Sigmoid colon (tissue), 6 donors: ENCODE measurements at regions not wholly inside any gene's neighbourhood (a gene's known extent, or its start where the extent isn't known, plus 50 kb on each side); places are given as distances from the start of the nearest gene placed in this dataset.

ENCODE experiments used
- DNase-seq: peaks from one replicate; pipeline ENCODE4 v3.0.0-alpha.2; 2019
- H3K27ac ChIP-seq, 4 donors: fragments of 200-600 bp; sonication (generic); one replicate each; pipeline ENCODE4 v1.5.1; 2016 to 2019; ENCODE audit warnings: mild to moderate bottlenecking in 1 of 4
- H3K27me3 ChIP-seq, 3 donors: fragments of 200-600 bp; sonication (generic); one replicate each; pipeline ENCODE4 v1.5.1; 2019; ENCODE audit warnings: mild to moderate bottlenecking in 1 of 3
- H3K36me3 ChIP-seq, 4 donors: fragments of 200-600 bp; sonication (generic); one replicate each; pipeline ENCODE4 v1.5.1; 2016 to 2019
- H3K4me1 ChIP-seq, 4 donors: fragments of 200-600 bp; sonication (generic); one replicate each; pipeline ENCODE4 v1.5.1; 2017 to 2019
- H3K4me3 ChIP-seq, 4 donors: fragments of 200-600 bp; sonication (generic); one replicate each; pipeline ENCODE4 v1.5.1; 2017 to 2019; ENCODE audit warnings: mild to moderate bottlenecking in 2 of 4, moderate library complexity in 1 of 4
- H3K9me3 ChIP-seq, 4 donors: fragments of 200-600 bp in 3 of 4; sonication (generic) in 3 of 4; one replicate each; pipeline versions ENCODE4 v1.5.1 to v1.6.1; 2013 to 2019
- EP300 ChIP-seq, 4 donors: sonication (generic); formaldehyde crosslinking; IDR thresholded peaks; one replicate each; pipeline ENCODE4 v1.6.1; 2017; ENCODE audit warnings: antibody characterized with exemption in 4 of 4
- POLR2A ChIP-seq, 2 donors: fragments of 450-650 bp; IDR thresholded peaks; one replicate each; pipeline ENCODE4 v1.6.1; 2016; ENCODE audit warnings: antibody characterized with exemption in 2 of 2, mild to moderate bottlenecking in 2 of 2, moderate library complexity in 2 of 2
- POLR2AphosphoS5 ChIP-seq, 4 donors: sonication (generic); formaldehyde crosslinking; IDR thresholded peaks; one replicate each; pipeline ENCODE4 v1.6.1; 2017; ENCODE audit warnings: antibody characterized with exemption in 4 of 4
- WGBS, 2 donors: extraction: QIAGEN DNeasy Blood & Tissue Kit; methylation state at CpG; one replicate each; pipeline ENCODE4 v1.1.7; 2013; 5-methylcytosine and 5-hydroxymethylcytosine counted together
- intact Hi-C: fragments of 100-400 bp; cut with DNase I; formaldehyde crosslinking; loops from one replicate; pipeline ENCODE4 v1.15.1; 2023
- TF ChIP-seq, protein P1 (sequence below), 4 experiments: fragments of 450-650 bp in 3 of 4; fragments of 200-600 bp in 1 of 4; IDR thresholded peaks; one replicate each; pipeline ENCODE4 v1.5.1; 2016 to 2019; ENCODE audit warnings: antibody characterized with exemption in 4 of 4, mild to moderate bottlenecking in 3 of 4, moderate library complexity in 2 of 4
- donor health status: healthy with polysubstance abuse.
- donor health status: healthy.

GRCh38 chr9:70478963-70479641, 64.6 kb upstream of the KLF9 start:
- H3K9me3 ChIP-seq, result no peaks in the 10 kb centered on the region
- peaks cover 4 to 93% (median 73%) of the 10 kb centered on the region in 4 donors for H3K4me1 ChIP-seq
- intact Hi-C loops, result loop anchor here (1.0 to 10.0 kb wide), 2 partner anchors 122 to 424 kb away; no protein-coding TSS in a partner anchor
- no peaks in the 10 kb centered on the region for H3K36me3 ChIP-seq
- H3K27me3 ChIP-seq, result no peaks in the 10 kb centered on the region
- no peak overlapping the region for H3K4me3 ChIP-seq
- H3K27ac ChIP-seq, result peak overlapping the region; percentile 90 to 98 (median 94)
- peak; percentile 92 for DNase-seq
- TF ChIP-seq EP300 (IDR thresholded peaks at IDR 0.05) (peak; percentile 82 to 97 (median 96)), POLR2A (IDR thresholded peaks at IDR 0.05) (no peak), POLR2AphosphoS5 (IDR thresholded peaks at IDR 0.05) (peak; percentile 81 to 91 (median 89))
- TF ChIP-seq, protein P1, sequence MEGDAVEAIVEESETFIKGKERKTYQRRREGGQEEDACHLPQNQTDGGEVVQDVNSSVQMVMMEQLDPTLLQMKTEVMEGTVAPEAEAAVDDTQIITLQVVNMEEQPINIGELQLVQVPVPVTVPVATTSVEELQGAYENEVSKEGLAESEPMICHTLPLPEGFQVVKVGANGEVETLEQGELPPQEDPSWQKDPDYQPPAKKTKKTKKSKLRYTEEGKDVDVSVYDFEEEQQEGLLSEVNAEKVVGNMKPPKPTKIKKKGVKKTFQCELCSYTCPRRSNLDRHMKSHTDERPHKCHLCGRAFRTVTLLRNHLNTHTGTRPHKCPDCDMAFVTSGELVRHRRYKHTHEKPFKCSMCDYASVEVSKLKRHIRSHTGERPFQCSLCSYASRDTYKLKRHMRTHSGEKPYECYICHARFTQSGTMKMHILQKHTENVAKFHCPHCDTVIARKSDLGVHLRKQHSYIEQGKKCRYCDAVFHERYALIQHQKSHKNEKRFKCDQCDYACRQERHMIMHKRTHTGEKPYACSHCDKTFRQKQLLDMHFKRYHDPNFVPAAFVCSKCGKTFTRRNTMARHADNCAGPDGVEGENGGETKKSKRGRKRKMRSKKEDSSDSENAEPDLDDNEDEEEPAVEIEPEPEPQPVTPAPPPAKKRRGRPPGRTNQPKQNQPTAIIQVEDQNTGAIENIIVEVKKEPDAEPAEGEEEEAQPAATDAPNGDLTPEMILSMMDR (IDR thresholded peaks at IDR 0.05), result no peak
- 30 to 75% methylated on average over 3 of the region's 3 CpGs for WGBS, 2 donors

GRCh38 chr9:70477907-70478480, 63.5 kb upstream of the KLF9 start:
- intact Hi-C loops, result loop anchor here (10.0 kb wide), 1 partner anchor 423 kb away; no protein-coding TSS in a partner anchor
- DNase-seq, result peak; percentile 69
- Histone ChIP-seq H3K27me3 (no peaks in the 10 kb centered on the region), H3K9me3 (no peaks in the 10 kb centered on the region), H3K27ac (peak overlapping the region; percentile 90 to 98 (median 94)), H3K4me1 (peaks cover 4 to 82% (median 66%) of the 10 kb centered on the region in 4 donors), H3K4me3 (no peak overlapping the region), H3K36me3 (no peaks in the 10 kb centered on the region)
- no peak for TF ChIP-seq POLR2AphosphoS5 (IDR thresholded peaks at IDR 0.05)
- TF ChIP-seq POLR2A (IDR thresholded peaks at IDR 0.05), result no peak
- TF ChIP-seq EP300 (IDR thresholded peaks at IDR 0.05), result no peak
- WGBS, 2 donors, result 87% methylated on average over 2 of the region's 2 CpGs

DNA sequence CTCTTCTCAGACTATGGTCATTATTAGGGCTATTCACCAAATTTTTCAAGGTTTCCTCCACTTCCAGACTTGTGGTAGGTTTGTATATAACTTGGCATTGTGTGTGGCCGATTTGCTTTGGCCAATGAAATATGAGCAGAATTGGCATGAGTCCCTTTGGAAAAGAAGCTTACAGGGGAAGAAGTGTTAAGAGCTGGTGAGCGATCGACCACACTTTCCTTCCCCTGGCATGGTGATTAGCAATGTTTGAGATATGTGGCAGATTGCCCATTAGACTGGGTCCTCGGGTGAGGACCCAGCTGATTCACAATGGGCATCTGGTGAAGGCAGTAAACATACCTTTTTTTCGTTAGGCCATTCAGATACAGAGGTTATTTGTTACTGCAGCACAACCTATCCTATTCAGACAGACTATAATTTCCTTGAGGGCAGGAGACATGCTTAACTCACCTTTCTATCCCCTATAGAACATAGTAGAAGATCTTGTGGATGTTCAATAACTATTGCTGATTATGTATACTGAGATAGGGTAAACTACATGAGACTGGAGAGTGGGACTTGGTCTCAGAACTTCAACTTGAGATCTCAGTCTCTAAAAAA, 62.8 kb upstream of the KLF9 start:
- H3K4me3 ChIP-seq, result no peak overlapping the region
- DNase-seq, result peak; percentile 40
- no peaks in the 10 kb centered on the region for H3K9me3 ChIP-seq
- H3K36me3 ChIP-seq, result no peaks in the 10 kb centered on the region
- H3K4me1 ChIP-seq, result peaks cover 4 to 77% (median 62%) of the 10 kb centered on the region in 4 donors
- intact Hi-C loops, result loop anchor here (10.0 kb wide), 1 partner anchor 422 kb away; no protein-coding TSS in a partner anchor
- 89 to 93% methylated on average over 5 of the region's 5 CpGs for WGBS, 2 donors
- H3K27ac ChIP-seq, result peak overlapping the region; percentile 90 to 98 (median 94)
- TF ChIP-seq POLR2A (IDR thresholded peaks at IDR 0.05) (no peak), EP300 (IDR thresholded peaks at IDR 0.05) (no peak), POLR2AphosphoS5 (IDR thresholded peaks at IDR 0.05) (no peak)
- TF ChIP-seq, protein P1 (IDR thresholded peaks at IDR 0.05), result no peak
- H3K27me3 ChIP-seq, result no peaks in the 10 kb centered on the region

DNA sequence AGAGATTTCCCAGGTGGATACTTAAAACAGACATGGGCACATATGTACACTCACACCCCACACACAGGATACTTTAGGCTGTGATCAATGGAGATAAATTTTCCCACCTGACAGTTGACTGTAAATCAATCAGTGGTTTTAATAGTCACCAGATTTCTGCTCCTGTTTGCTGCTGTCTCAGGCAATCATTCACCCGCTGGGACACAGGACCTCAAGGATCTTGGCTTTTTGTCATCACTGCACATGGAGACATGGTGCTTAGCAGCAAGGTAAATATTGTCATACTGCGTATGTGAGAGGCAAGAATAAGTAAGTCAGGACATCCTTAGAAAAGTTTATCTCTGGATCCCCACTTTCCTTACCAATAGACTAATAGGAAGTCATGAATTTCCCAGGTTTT, 60.8 kb upstream of the KLF9 start:
- no peak overlapping the region for H3K4me3 ChIP-seq
- TF ChIP-seq POLR2A (IDR thresholded peaks at IDR 0.05) (no peak), EP300 (IDR thresholded peaks at IDR 0.05) (peak in 2 of 4 donors; percentile 49 to 69), POLR2AphosphoS5 (IDR thresholded peaks at IDR 0.05) (peak in 3 of 4 donors; percentile 49 to 78 (median 68))
- TF ChIP-seq, protein P1 (IDR thresholded peaks at IDR 0.05), result no peak
- peaks cover 0 to 75% (median 60%) of the 10 kb centered on the region in 4 donors for H3K4me1 ChIP-seq
- H3K27me3 ChIP-seq, result no peaks in the 10 kb centered on the region
- no peaks in the 10 kb centered on the region for H3K36me3 ChIP-seq
- H3K27ac ChIP-seq, result peak overlapping the region; percentile 51 to 98 (median 82)
- 18 to 62% methylated on average over 2 of the region's 2 CpGs for WGBS, 2 donors
- no peak for DNase-seq
- intact Hi-C loops, result loop anchor here (10.0 kb wide), 1 partner anchor 420 kb away; no protein-coding TSS in a partner anchor
- no peaks in the 10 kb centered on the region for H3K9me3 ChIP-seq

- Histone ChIP-seq H3K27me3 (no peaks in the 10 kb centered on the region), H3K36me3 (no peaks in the 10 kb centered on the region), H3K4me1 (peaks cover 0 to 73% (median 58%) of the 10 kb centered on the region in 4 donors), H3K4me3 (no peak overlapping the region), H3K9me3 (no peaks in the 10 kb centered on the region), H3K27ac (peak overlapping the region; percentile 51 to 98 (median 82))
- WGBS, 2 donors, result 35 to 75% methylated on average over 2 of the region's 2 CpGs
- no peak for DNase-seq
- intact Hi-C loops, result loop anchor here (10.0 kb wide), 1 partner anchor 420 kb away; no protein-coding TSS in a partner anchor
- TF ChIP-seq POLR2AphosphoS5 (IDR thresholded peaks at IDR 0.05) (no peak), POLR2A (IDR thresholded peaks at IDR 0.05) (no peak), EP300 (IDR thresholded peaks at IDR 0.05) (no peak)
- TF ChIP-seq, protein P1 (IDR thresholded peaks at IDR 0.05), result no peak
Measured at GRCh38 chr9:70474413-70474812, 60.0 kb upstream of the KLF9 start.
